ENCODE measurements at regions not wholly inside any gene's neighbourhood (a gene's known extent, or its start where the extent isn't known, plus 50 kb on each side); places are given as distances from the start of the nearest gene placed in this dataset.
"Not testable (repeated sequence)": the region's sequence is repeated elsewhere in the genome, so short reads cannot be mapped to it uniquely, and the experiment has no call there.

DNA sequence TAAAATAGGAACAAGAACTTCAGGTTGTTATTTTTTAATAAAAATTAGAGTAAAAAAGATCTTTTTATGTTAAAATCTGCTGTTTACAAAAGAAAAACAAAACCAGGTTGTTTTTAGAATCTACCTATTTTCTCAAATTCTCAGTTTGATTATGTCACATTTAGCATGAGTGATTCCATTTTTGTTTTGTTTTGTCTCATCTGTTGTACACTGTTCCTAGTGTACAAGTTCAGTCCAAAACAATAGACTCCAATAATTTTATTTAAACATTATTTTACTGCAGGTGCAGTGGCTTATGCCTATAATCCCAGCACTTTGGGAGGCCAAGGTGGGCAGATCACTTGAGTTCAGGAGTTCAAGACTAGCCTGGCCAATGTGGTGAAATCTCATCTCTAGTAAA lies 2142.7 kb downstream of the TP53TG3F start:
- TF ChIP-seq, protein P1, sequence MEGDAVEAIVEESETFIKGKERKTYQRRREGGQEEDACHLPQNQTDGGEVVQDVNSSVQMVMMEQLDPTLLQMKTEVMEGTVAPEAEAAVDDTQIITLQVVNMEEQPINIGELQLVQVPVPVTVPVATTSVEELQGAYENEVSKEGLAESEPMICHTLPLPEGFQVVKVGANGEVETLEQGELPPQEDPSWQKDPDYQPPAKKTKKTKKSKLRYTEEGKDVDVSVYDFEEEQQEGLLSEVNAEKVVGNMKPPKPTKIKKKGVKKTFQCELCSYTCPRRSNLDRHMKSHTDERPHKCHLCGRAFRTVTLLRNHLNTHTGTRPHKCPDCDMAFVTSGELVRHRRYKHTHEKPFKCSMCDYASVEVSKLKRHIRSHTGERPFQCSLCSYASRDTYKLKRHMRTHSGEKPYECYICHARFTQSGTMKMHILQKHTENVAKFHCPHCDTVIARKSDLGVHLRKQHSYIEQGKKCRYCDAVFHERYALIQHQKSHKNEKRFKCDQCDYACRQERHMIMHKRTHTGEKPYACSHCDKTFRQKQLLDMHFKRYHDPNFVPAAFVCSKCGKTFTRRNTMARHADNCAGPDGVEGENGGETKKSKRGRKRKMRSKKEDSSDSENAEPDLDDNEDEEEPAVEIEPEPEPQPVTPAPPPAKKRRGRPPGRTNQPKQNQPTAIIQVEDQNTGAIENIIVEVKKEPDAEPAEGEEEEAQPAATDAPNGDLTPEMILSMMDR (IDR thresholded peaks at IDR 0.05) = no peak
- intact Hi-C loops (cut with DNase I) = no loop called here

DNA sequence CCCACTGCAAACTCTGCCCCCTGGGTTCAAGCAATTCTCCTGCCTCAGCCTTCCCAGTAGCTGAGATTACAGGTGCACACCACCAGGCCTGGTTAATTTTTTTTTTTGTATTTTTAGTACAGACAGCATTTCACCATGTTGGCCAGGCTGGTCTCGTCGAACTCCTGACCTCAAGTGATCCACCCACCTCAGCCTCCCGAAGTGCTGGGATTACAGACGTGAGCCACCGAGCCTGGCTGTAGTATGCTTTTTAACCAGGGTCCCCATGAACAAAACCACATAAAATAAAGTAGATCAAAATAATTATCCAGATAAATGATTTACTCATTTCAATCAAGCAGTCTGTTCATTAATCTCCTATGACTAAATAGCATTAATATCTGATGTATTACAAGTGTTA lies 2144.0 kb downstream of the TP53TG3F start:
- H3K27ac ChIP-seq; H3K4me1 ChIP-seq; DNase-seq (ENCODE audit: low spot score in 2 of 2); H3K36me3 ChIP-seq; H3K9me3 ChIP-seq; intact Hi-C loops (cut with DNase I); H3K4me3 ChIP-seq; H3K27me3 ChIP-seq: not testable (repeated sequence)

More for the DNA sequence above, 2142.7 kb downstream of the TP53TG3F start:
- DNase-seq (ENCODE audit: low spot score in 2 of 2) = no peak
- H3K4me1 ChIP-seq = no peaks in the 10 kb centered on the region
- H3K9me3 ChIP-seq = no peaks in the 10 kb centered on the region
- H3K36me3 ChIP-seq = no peaks in the 10 kb centered on the region
- H3K27ac ChIP-seq = no peak overlapping the region
- no peak overlapping the region for H3K4me3 ChIP-seq
- no peaks in the 10 kb centered on the region for H3K27me3 ChIP-seq

DNA sequence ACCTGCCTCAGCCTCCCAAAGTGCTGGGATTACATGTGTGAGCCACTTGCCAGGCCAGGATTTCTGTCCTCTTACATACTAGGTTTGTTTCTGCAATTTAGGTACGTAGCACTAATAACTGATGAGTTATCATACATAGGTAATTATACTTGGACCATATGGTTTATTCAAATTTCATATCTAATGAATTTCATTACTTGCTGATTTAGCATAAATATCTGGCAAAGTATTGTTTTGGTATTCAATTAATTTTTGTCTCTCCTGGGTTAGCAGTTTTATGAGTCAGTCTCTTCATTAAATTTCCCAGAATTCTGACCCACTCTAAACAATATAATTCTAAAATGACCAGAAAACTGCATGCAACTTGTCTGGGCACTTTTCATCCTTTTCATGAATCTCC lies 2146.5 kb downstream of the TP53TG3F start:
- no peak overlapping the region for H3K4me3 ChIP-seq
- no peak for DNase-seq (ENCODE audit: low spot score in 2 of 2)
- no peak overlapping the region for H3K27ac ChIP-seq
- H3K9me3 ChIP-seq = no peaks in the 10 kb centered on the region
- H3K36me3 ChIP-seq = no peaks in the 10 kb centered on the region
- intact Hi-C loops (cut with DNase I) = no loop called here
- no peaks in the 10 kb centered on the region for H3K4me1 ChIP-seq
- TF ChIP-seq, protein P1 (IDR thresholded peaks at IDR 0.05) = no peak
- no peaks in the 10 kb centered on the region for H3K27me3 ChIP-seq

DNA sequence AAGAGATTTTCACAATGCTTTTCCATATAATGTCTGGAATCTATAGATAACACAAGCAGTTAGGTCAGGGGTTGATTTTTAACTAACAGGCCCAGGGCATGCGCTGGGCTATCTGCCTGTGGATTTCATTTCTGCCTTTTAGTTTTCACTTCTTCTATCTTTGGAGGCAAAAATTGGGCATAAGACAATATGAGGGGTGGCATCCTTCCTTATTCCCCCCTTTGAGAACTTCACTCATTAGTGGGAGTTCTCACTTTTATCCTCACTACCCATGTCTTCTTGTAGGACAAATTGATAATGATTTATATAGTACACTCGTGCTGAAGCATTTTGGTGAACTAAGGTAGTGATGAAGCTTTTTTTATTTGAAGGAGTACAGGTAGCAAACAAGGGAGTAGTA lies 2155.5 kb downstream of the TP53TG3F start:
- H3K27ac ChIP-seq; H3K4me1 ChIP-seq; H3K36me3 ChIP-seq; H3K27me3 ChIP-seq; DNase-seq (ENCODE audit: low spot score in 2 of 2); intact Hi-C loops (cut with DNase I); H3K4me3 ChIP-seq: not testable (repeated sequence)
- H3K9me3 ChIP-seq = peaks cover 9 to 23% of the 10 kb centered on the region in 2 donors

DNA sequence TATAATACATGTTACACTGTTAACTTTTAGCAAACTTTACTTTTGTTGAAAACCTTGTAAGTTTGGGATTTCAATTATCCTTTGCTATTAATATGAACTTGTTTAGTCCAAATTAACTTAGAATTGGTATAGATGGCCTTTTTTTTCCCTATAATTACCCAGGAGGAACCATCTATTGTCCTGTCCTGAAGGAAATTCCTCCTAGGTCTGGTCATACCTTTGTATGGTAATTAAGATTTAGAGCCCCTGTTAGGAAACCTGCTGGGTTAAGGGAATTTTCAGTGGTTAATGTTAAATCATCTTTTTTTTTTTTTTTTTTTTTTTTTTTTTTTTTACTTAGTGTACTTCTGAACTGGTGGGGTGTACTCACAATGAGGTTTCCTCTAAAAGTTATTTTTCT lies 2159.8 kb downstream of the TP53TG3F start:
- H3K27me3 ChIP-seq = not testable (repeated sequence)

DNA sequence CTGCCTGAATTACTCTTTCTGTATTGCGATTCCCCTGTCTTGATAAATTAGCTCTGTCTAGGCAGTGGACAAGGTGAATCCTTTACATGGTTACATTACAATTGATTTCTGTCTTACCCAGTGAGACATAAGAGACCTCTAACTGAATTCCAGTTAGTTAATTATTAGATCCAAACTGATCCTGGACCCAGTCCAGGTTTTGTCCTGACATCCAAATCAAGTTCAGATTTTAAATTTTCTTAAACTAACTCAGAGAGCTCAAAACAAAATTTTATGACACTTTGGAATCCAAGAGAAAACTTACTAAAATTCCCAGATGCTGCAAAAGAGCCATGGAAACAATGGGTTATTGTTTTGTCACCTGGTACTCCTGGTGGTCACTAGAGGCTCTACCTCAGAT lies 2166.6 kb downstream of the TP53TG3F start:
- Histone ChIP-seq H3K9me3 (no peaks in the 10 kb centered on the region), H3K4me1 (no peaks in the 10 kb centered on the region), H3K27ac (no peak overlapping the region), H3K4me3 (no peak overlapping the region), H3K36me3 (no peaks in the 10 kb centered on the region), H3K27me3 (no peaks in the 10 kb centered on the region)
- no peak for DNase-seq (ENCODE audit: low spot score in 2 of 2)
- TF ChIP-seq, protein P1 (IDR thresholded peaks at IDR 0.05) = no peak
- intact Hi-C loops (cut with DNase I) = no loop called here

More for the DNA sequence above, 2159.8 kb downstream of the TP53TG3F start:
- H3K27ac ChIP-seq; H3K4me1 ChIP-seq; intact Hi-C loops (cut with DNase I); H3K36me3 ChIP-seq; H3K4me3 ChIP-seq; DNase-seq (ENCODE audit: low spot score in 2 of 2): not testable (repeated sequence)
- H3K9me3 ChIP-seq = peaks cover 8 to 25% of the 10 kb centered on the region in 2 donors

DNA sequence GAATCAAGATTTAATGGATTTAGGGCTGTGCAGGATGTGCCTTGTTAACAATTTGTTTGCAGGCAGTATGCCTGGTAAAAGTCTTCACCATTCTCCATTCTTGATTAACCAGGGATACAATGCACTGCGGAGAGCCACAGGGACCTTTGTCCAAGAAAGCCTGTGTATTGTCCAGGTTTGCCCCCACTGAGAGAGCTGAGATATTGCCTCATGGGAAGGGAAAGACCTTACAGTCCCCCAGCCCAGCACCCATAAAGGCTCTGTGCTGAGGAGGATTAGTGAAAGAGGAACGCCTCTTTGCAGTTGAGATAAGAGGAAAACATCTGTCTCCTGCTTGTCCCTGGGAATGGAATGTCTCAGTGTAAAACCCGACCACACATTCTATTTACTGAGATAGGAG lies 2169.6 kb downstream of the TP53TG3F start:
- DNase-seq (ENCODE audit: low spot score in 2 of 2) = no peak
- H3K4me1 ChIP-seq = no peaks in the 10 kb centered on the region
- no peaks in the 10 kb centered on the region for H3K9me3 ChIP-seq
- TF ChIP-seq, protein P1 (IDR thresholded peaks at IDR 0.05) = no peak
- H3K4me3 ChIP-seq = no peak overlapping the region
- no peak overlapping the region for H3K27ac ChIP-seq
- H3K36me3 ChIP-seq = no peaks in the 10 kb centered on the region
- H3K27me3 ChIP-seq = no peaks in the 10 kb centered on the region
- intact Hi-C loops (cut with DNase I) = no loop called here
